Kidney epithelial cell (primary cell): ENCODE measurements at regions not wholly inside any gene's neighbourhood (a gene's known extent, or its start where the extent isn't known, plus 50 kb on each side); places are given as distances from the start of the nearest gene placed in this dataset.

Experiments
- DNase-seq: peaks from one replicate; pipeline ENCODE4 v3.0.0-alpha.2; 2010; ENCODE audit warnings: low read depth
- H3K27me3 ChIP-seq: 2 replicates; pipeline ENCODE4 v1.6.0; 2011; ENCODE audit warnings: low read length; ENCODE audit not compliant: control insufficient read depth, insufficient read depth
- H3K36me3 ChIP-seq: 2 replicates; pipeline ENCODE4 v1.5.1; 2011; ENCODE audit warnings: low read length; ENCODE audit not compliant: control insufficient read depth, insufficient read depth
- H3K4me3 ChIP-seq: 2 replicates; pipeline ENCODE4 v1.5.1; 2011; ENCODE audit warnings: low read depth, mild to moderate bottlenecking, control low read depth, low read length
- TF ChIP-seq, protein P1 (sequence below): IDR thresholded peaks from 2 replicates; pipeline ENCODE4 v1.5.1; 2011; ENCODE audit warnings: mild to moderate bottlenecking, moderate library complexity, low read length, control low read depth, inconsistent platforms; ENCODE audit not compliant: insufficient read depth, poor library complexity, severe bottlenecking

DNA sequence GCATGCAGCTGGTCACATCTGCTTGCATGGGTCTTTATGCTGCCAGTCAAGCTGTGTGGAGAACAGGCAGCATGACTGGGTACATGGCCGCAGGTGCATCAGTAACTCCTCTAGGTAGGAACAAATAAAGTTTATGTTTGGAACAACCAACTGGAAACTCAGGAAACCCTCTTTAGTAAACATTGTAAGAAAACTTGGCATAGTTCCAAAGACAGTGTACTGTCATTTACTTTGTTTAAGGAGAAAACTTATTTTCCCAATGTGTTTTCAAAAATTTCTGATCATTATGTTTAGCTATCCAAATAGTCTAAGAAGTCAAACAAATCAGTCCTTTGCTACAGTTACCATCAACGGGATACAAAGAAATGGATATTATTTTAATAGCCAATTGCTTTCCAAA lies 386.0 kb downstream of the CHSY3 start:
- H3K27me3 ChIP-seq = no peaks in the 10 kb centered on the region
- TF ChIP-seq, protein P1, sequence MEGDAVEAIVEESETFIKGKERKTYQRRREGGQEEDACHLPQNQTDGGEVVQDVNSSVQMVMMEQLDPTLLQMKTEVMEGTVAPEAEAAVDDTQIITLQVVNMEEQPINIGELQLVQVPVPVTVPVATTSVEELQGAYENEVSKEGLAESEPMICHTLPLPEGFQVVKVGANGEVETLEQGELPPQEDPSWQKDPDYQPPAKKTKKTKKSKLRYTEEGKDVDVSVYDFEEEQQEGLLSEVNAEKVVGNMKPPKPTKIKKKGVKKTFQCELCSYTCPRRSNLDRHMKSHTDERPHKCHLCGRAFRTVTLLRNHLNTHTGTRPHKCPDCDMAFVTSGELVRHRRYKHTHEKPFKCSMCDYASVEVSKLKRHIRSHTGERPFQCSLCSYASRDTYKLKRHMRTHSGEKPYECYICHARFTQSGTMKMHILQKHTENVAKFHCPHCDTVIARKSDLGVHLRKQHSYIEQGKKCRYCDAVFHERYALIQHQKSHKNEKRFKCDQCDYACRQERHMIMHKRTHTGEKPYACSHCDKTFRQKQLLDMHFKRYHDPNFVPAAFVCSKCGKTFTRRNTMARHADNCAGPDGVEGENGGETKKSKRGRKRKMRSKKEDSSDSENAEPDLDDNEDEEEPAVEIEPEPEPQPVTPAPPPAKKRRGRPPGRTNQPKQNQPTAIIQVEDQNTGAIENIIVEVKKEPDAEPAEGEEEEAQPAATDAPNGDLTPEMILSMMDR = no peak
- H3K4me3 ChIP-seq = no peak overlapping the region
- no peaks in the 10 kb centered on the region for H3K36me3 ChIP-seq
- no peak for DNase-seq

DNA sequence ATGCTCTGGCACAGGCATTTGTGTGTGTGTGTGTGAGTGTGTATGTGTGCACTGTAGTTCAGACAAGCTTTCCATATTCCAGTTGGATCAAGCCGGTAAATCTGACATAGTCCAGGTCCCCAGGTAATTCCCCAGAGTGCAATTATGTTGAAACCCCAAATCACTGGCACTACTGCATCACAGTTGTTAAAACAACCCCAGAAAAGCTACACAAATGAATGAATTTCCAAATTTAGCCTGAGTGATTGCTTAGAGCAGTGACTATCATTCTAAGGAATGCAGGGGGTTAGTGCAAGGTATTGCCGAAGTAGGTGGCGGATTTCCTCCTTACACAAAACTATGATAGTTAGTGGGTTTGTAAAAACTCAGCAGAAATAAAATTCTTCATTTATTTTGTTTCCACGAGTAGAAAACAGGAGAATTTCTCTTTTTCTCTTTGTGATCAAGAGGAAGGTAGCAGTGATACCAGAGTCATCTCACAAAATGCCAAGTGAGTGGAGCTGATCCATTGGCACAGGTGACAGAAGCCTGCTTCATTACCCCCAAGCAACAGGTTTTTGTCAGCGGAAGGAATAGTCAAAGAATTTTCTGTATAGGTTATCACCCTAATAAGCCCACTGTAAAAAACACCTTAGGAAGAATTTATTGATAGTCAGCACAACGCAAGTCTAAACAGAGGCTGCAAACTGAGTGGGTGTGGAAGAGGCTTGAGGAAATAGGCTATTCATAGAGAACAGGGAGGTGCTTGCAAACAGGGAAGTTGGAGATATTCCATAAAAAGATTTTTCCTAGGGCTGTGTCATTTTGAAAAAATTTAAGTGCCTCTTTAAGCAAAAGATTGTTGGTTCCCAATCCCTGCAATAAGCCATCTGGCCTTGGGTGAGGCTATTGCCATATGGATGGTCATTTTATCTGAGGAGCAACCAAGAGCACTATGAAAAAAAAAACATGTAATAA lies 385.1 kb downstream of the CHSY3 start:
- H3K36me3 ChIP-seq = no peaks in the 10 kb centered on the region
- no peak overlapping the region for H3K4me3 ChIP-seq
- TF ChIP-seq, protein P1 = no peak
- no peaks in the 10 kb centered on the region for H3K27me3 ChIP-seq
- DNase-seq = no peak

DNA sequence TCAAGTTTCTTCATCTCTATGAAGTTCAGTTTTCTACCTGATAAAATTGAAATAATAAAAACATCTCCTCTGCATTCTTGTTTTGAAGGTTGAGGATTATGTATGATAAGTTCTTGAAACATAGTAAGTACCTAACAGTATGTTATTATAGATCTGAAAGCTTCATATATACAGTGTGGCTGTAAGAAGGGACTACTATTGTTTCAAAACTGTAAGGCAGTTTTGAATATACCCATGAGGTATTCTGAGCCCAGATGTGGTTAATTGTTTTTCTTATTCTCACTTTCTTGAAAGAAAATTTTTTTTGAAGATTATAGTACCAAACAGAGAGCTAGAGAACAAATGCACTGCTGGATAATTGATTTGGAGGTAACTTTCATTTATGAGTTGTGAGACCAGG lies 383.2 kb downstream of the CHSY3 start:
- TF ChIP-seq, protein P1 = no peak
- Histone ChIP-seq H3K27me3 (no peaks in the 10 kb centered on the region), H3K36me3 (no peaks in the 10 kb centered on the region), H3K4me3 (no peak overlapping the region)
- no peak for DNase-seq

DNA sequence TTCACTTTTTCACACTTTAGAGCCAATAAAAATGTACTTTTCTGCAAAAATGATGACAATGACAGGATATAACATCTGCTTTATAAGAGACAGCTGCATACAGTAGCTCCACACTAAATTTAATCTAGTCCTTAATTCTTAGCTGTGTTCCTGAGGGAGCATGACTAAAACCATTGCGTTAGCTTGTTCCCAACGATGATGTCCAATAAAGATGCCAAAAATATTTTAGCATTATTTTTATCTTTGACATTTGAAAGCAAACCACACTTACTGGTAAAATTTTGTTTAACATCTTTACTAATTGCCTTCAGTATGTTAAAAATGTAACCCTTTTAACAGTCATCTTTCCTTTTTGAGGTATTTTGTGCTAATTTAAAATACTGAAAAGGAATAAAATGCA lies 382.7 kb downstream of the CHSY3 start:
- Histone ChIP-seq H3K4me3 (no peak overlapping the region), H3K36me3 (no peaks in the 10 kb centered on the region), H3K27me3 (no peaks in the 10 kb centered on the region)
- DNase-seq = no peak
- TF ChIP-seq, protein P1 = no peak

DNA sequence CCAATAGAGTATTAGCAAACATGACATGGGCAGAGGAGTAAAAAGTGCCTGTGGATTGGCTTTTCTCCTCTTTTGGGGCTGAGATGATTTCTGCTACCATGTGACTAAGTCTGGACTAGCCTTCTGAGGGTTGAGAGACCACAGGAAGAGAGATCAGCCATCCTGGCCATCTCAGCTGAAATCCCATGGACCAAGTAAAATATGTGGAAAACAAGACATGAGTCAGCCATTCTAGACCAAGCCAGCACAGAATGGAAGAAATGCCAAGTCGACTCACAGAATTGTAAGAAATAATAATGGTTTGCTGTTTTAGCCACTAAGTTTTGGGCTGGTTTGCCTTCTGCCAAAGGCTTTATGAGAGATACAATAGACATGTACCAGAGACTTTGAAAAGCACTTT lies 377.8 kb downstream of the CHSY3 start:
- DNase-seq = no peak
- Histone ChIP-seq H3K27me3 (no peaks in the 10 kb centered on the region), H3K4me3 (no peak overlapping the region), H3K36me3 (no peaks in the 10 kb centered on the region)
- TF ChIP-seq, protein P1 = no peak

DNA sequence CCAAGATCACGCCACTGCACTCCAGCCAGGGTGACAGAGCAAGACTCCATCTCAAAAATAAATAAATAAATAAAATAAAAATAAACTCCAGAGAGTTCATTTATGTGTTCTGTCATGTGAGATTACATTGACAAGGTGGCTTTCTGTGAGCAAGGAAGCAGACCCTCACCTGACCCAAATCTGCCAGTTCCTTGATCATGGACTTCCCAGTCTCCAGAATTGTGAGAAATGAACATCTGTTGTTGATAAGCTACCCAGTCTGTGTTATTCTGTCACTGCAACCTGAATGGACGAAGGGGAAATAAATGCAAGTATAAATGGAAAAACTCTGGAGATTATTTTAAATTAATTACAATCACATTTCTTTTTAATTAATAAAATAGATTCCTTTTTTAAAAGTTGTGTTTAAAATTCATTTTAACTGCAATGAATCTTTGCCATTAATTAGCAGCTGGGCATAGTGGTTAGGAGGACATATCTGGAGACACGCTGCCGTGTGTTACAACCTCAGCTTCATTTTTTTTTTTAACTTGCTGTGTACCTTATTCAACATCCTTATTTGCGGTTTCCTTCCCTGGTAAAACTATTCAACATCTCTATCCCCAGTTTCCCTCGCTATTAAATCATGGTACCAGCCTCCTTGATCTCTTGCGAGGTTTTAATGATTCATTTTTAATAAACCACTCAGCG lies 376.4 kb downstream of the CHSY3 start:
- Histone ChIP-seq H3K36me3 (no peaks in the 10 kb centered on the region), H3K4me3 (no peak overlapping the region), H3K27me3 (no peaks in the 10 kb centered on the region)
- no peak for DNase-seq
- TF ChIP-seq, protein P1 = no peak
